HEK293 (cell line): ENCODE measurements at regions not wholly inside any gene's neighbourhood (a gene's known extent, or its start where the extent isn't known, plus 50 kb on each side); places are given as distances from the start of the nearest gene placed in this dataset.

ENCODE experiments used
- CTCF ChIA-PET: fragments of 350-600 bp; formaldehyde crosslinking; extraction: SDS; loops from one replicate; lab custom pipeline; 2021; ENCODE audit warnings: antibody characterized with exemption; lab: Yijun Ruan, JAX
- POLR2A ChIA-PET: fragments of 300-600 bp; formaldehyde crosslinking; extraction: SDS; loops from one replicate; lab custom pipeline; 2020; ENCODE audit warnings: antibody characterized with exemption, inconsistent platforms; lab: Yijun Ruan, JAX
- H3K27ac ChIP-seq: fragments of 200-500 bp; sonication (Bioruptor generic); 2 replicates; pipeline ENCODE4 v1.5.1; 2014; ENCODE audit warnings: low read depth, low read length, control low read depth, inconsistent platforms; ENCODE audit errors: extremely low read depth
- H3K36me3 ChIP-seq, 2 experiments: fragments of 200-500 bp in 1 of 2; sonication (Bioruptor generic) in 1 of 2; 1 replicate in 1 of 2; 2 replicates in 1 of 2; pipeline ENCODE4 v1.5.1; 2014 to 2017; ENCODE audit warnings: inconsistent platforms in 2 of 2, low read length in 2 of 2; ENCODE audit not compliant: control insufficient read depth in 2 of 2, insufficient read depth in 1 of 2
- H3K4me1 ChIP-seq: fragments of 200-500 bp; sonication (Bioruptor generic); 2 replicates; pipeline ENCODE4 v1.5.1; 2014; ENCODE audit warnings: mild to moderate bottlenecking, low read length, inconsistent platforms; ENCODE audit not compliant: control insufficient read depth, insufficient read depth
- H3K4me3 ChIP-seq: 2 replicates; pipeline ENCODE4 v1.5.1; 2011; ENCODE audit warnings: low read depth, mild to moderate bottlenecking, control low read depth, low read length, moderate library complexity
- H3K9me3 ChIP-seq: fragments of 200-500 bp; sonication (Bioruptor generic); 2 replicates; pipeline ENCODE4 v1.5.1; 2014; ENCODE audit warnings: low read depth, low read length, inconsistent platforms; ENCODE audit not compliant: control insufficient read depth, insufficient read depth
- FEZF1 ChIP-seq: fragments of 450-650 bp; formaldehyde crosslinking; IDR thresholded peaks from 2 replicates; pipeline ENCODE4 v1.5.1; 2016; ENCODE audit warnings: missing biosample characterization, missing genetic modification characterization
- KLF1 ChIP-seq: fragments of 450-650 bp; formaldehyde crosslinking; IDR thresholded peaks from 2 replicates; pipeline ENCODE4 v1.5.1; 2016; ENCODE audit warnings: missing biosample characterization, missing genetic modification characterization
- KLF10 ChIP-seq: fragments of 450-650 bp; IDR thresholded peaks from 2 replicates; pipeline ENCODE4 v1.5.1; 2018; ENCODE audit warnings: missing biosample characterization, mild to moderate bottlenecking, missing genetic modification characterization
- KLF17 ChIP-seq: fragments of 450-650 bp; formaldehyde crosslinking; IDR thresholded peaks from 2 replicates; pipeline ENCODE4 v1.5.1; 2016; ENCODE audit warnings: missing biosample characterization, missing genetic modification characterization
- MYNN ChIP-seq: fragments of 450-650 bp; formaldehyde crosslinking; IDR thresholded peaks from 2 replicates; pipeline ENCODE4 v1.5.1; 2016; ENCODE audit warnings: missing biosample characterization, missing genetic modification characterization, borderline replicate concordance
- SALL2 ChIP-seq: fragments of 450-650 bp; formaldehyde crosslinking; IDR thresholded peaks from 2 replicates; pipeline ENCODE4 v1.5.0; 2017; ENCODE audit warnings: missing biosample characterization, mild to moderate bottlenecking, missing genetic modification characterization, borderline replicate concordance
- ZBTB17 ChIP-seq: fragments of 450-650 bp; formaldehyde crosslinking; IDR thresholded peaks from 2 replicates; pipeline ENCODE4 v1.5.1; 2016; ENCODE audit warnings: missing biosample characterization, missing genetic modification characterization
- ZBTB21 ChIP-seq: fragments of 450-650 bp; formaldehyde crosslinking; IDR thresholded peaks from 2 replicates; pipeline ENCODE4 v1.5.1; 2017; ENCODE audit warnings: missing biosample characterization, missing genetic modification characterization
- ZBTB48 ChIP-seq: fragments of 450-650 bp; formaldehyde crosslinking; IDR thresholded peaks from 2 replicates; pipeline ENCODE4 v1.5.1; 2016; ENCODE audit warnings: missing biosample characterization, missing genetic modification characterization
- ZNF157 ChIP-seq: fragments of 450-650 bp; formaldehyde crosslinking; IDR thresholded peaks from 2 replicates; pipeline ENCODE4 v1.5.1; 2016; ENCODE audit warnings: missing biosample characterization, missing genetic modification characterization
- ZNF169 ChIP-seq: fragments of 450-650 bp; formaldehyde crosslinking; IDR thresholded peaks from 2 replicates; pipeline ENCODE4 v1.5.1; 2016; ENCODE audit warnings: missing biosample characterization, missing genetic modification characterization
- ZNF24 ChIP-seq: fragments of 450-650 bp; formaldehyde crosslinking; IDR thresholded peaks from 2 replicates; pipeline ENCODE4 v1.5.1; 2016; ENCODE audit warnings: missing biosample characterization, missing genetic modification characterization
- ZNF311 ChIP-seq: fragments of 450-650 bp; formaldehyde crosslinking; IDR thresholded peaks from 2 replicates; pipeline ENCODE4 v1.5.1; 2017; ENCODE audit warnings: missing biosample characterization, missing genetic modification characterization, borderline replicate concordance
- ZNF416 ChIP-seq: fragments of 450-650 bp; formaldehyde crosslinking; IDR thresholded peaks from 2 replicates; pipeline ENCODE4 v1.5.1; 2016; ENCODE audit warnings: missing biosample characterization, missing genetic modification characterization
- ZNF521 ChIP-seq: fragments of 450-650 bp; formaldehyde crosslinking; IDR thresholded peaks from 2 replicates; pipeline ENCODE4 v1.5.1; 2017; ENCODE audit warnings: missing biosample characterization, mild to moderate bottlenecking, missing genetic modification characterization
- ZNF621 ChIP-seq: fragments of 450-650 bp; formaldehyde crosslinking; IDR thresholded peaks from 2 replicates; pipeline ENCODE4 v1.5.1; 2017; ENCODE audit warnings: missing biosample characterization, missing genetic modification characterization
- ZNF654 ChIP-seq: fragments of 450-650 bp; formaldehyde crosslinking; IDR thresholded peaks from 2 replicates; pipeline ENCODE4 v1.5.1; 2016; ENCODE audit warnings: low read depth, missing biosample characterization, missing genetic modification characterization
- ZNF658 ChIP-seq: fragments of 450-650 bp; formaldehyde crosslinking; IDR thresholded peaks from 2 replicates; pipeline ENCODE4; 2016; ENCODE audit warnings: missing biosample characterization, missing genetic modification characterization
- ZNF660 ChIP-seq: fragments of 450-650 bp; IDR thresholded peaks from 2 replicates; pipeline ENCODE4 v1.5.1; 2018; ENCODE audit warnings: missing biosample characterization, mild to moderate bottlenecking, missing genetic modification characterization
- ZNF670 ChIP-seq: fragments of 450-650 bp; formaldehyde crosslinking; IDR thresholded peaks from 2 replicates; pipeline ENCODE4 v1.5.1; 2016; ENCODE audit warnings: missing biosample characterization, missing genetic modification characterization, low read depth
- ZNF777 ChIP-seq: fragments of 450-650 bp; formaldehyde crosslinking; IDR thresholded peaks from 2 replicates; pipeline ENCODE4 v1.5.1; 2017; ENCODE audit warnings: missing biosample characterization, missing genetic modification characterization, borderline replicate concordance
- ZNF785 ChIP-seq: fragments of 450-650 bp; formaldehyde crosslinking; IDR thresholded peaks from 2 replicates; pipeline ENCODE4 v1.5.1; 2016; ENCODE audit warnings: missing biosample characterization, missing genetic modification characterization
- TF ChIP-seq, protein P1 (sequence below): fragments of 450-650 bp; formaldehyde crosslinking; IDR thresholded peaks from 2 replicates; pipeline ENCODE4; 2016; ENCODE audit warnings: missing biosample characterization, missing genetic modification characterization
- TF ChIP-seq, protein P2 (sequence below): IDR thresholded peaks from 2 replicates; pipeline ENCODE4 v1.6.1; 2011; ENCODE audit warnings: mild to moderate bottlenecking, low read depth, low read length, borderline replicate concordance
- TF ChIP-seq, protein P3 (sequence below): fragments of 450-650 bp; formaldehyde crosslinking; IDR thresholded peaks from 2 replicates; pipeline ENCODE4 v1.5.1; 2017; ENCODE audit warnings: missing biosample characterization, missing genetic modification characterization

GRCh38 chr18:61690418-61691138 lies 202.2 kb downstream of the RNF152 start:
- Histone ChIP-seq H3K36me3 (no peaks in the 10 kb centered on the region), H3K4me1 (no peaks in the 10 kb centered on the region), H3K4me3 (no peak overlapping the region), H3K27ac (no peak overlapping the region), H3K9me3 (no peaks in the 10 kb centered on the region)
- ChIA-PET CTCF (no interaction called here), POLR2A (no interaction called here)
- TF ChIP-seq KLF17 (no peak), ZNF785 (tag by site-specific recombination) (no peak), ZNF621 (no peak)
- TF ChIP-seq, protein P1, sequence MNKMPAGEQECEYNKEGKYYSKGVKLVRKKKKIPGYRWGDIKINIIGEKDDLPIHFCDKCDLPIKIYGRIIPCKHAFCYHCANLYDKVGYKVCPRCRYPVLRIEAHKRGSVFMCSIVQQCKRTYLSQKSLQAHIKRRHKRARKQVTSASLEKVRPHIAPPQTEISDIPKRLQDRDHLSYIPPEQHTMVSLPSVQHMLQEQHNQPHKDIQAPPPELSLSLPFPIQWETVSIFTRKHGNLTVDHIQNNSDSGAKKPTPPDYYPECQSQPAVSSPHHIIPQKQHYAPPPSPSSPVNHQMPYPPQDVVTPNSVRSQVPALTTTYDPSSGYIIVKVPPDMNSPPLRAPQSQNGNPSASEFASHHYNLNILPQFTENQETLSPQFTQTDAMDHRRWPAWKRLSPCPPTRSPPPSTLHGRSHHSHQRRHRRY (tag by site-specific recombination), result no peak

GRCh38 chr18:61687317-61687716 lies 205.5 kb downstream of the RNF152 start:
- H3K4me3 ChIP-seq, result no peak overlapping the region
- TF ChIP-seq ZNF521 (no peak), KLF10 (tag by site-specific recombination) (no peak), ZBTB21 (tag by site-specific recombination) (no peak), ZNF24 (tag by site-specific recombination) (no peak), ZNF658 (tag by site-specific recombination) (no peak)
- H3K4me1 ChIP-seq, result no peaks in the 10 kb centered on the region
- H3K9me3 ChIP-seq, result no peaks in the 10 kb centered on the region
- no peaks in the 10 kb centered on the region for H3K36me3 ChIP-seq
- CTCF ChIA-PET, result no interaction called here
- POLR2A ChIA-PET, result no interaction called here
- H3K27ac ChIP-seq, result no peak overlapping the region

- H3K27ac ChIP-seq, result no peak overlapping the region
- no peaks in the 10 kb centered on the region for H3K9me3 ChIP-seq
- no peak overlapping the region for H3K4me3 ChIP-seq
- POLR2A ChIA-PET, result no interaction called here
- H3K36me3 ChIP-seq, result no peaks in the 10 kb centered on the region
- no peaks in the 10 kb centered on the region for H3K4me1 ChIP-seq
- CTCF ChIA-PET, result no interaction called here
- TF ChIP-seq ZNF416 (no peak), ZBTB48 (no peak), KLF1 (tag by site-specific recombination) (no peak), ZNF169 (tag by site-specific recombination) (no peak), ZNF777 (tag by site-specific recombination) (no peak), ZNF654 (tag by site-specific recombination) (no peak), SALL2 (tag by site-specific recombination) (no peak), MYNN (no peak)
These were observed 209.0 kb downstream of the RNF152 start for GRCh38 chr18:61683856-61684255.

- TF ChIP-seq, protein P2, sequence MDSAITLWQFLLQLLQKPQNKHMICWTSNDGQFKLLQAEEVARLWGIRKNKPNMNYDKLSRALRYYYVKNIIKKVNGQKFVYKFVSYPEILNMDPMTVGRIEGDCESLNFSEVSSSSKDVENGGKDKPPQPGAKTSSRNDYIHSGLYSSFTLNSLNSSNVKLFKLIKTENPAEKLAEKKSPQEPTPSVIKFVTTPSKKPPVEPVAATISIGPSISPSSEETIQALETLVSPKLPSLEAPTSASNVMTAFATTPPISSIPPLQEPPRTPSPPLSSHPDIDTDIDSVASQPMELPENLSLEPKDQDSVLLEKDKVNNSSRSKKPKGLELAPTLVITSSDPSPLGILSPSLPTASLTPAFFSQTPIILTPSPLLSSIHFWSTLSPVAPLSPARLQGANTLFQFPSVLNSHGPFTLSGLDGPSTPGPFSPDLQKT, result no peak
- TF ChIP-seq ZNF670 (tag by site-specific recombination) (no peak), ZNF311 (no peak), ZNF660 (tag by site-specific recombination) (no peak), ZNF157 (tag by site-specific recombination) (no peak), ZBTB17 (tag by site-specific recombination) (no peak), FEZF1 (tag by site-specific recombination) (no peak)
- TF ChIP-seq, protein P3, sequence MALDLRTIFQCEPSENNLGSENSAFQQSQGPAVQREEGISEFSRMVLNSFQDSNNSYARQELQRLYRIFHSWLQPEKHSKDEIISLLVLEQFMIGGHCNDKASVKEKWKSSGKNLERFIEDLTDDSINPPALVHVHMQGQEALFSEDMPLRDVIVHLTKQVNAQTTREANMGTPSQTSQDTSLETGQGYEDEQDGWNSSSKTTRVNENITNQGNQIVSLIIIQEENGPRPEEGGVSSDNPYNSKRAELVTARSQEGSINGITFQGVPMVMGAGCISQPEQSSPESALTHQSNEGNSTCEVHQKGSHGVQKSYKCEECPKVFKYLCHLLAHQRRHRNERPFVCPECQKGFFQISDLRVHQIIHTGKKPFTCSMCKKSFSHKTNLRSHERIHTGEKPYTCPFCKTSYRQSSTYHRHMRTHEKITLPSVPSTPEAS (tag by site-specific recombination), result no peak
- TF ChIP-seq, all 188 proteins: peak for 0
- Histone ChIP-seq H3K9me3 (no peaks in the 10 kb centered on the region), H3K27ac (no peak overlapping the region), H3K36me3 (no peaks in the 10 kb centered on the region), H3K4me1 (no peaks in the 10 kb centered on the region), H3K4me3 (no peak overlapping the region)
- CTCF ChIA-PET, result no interaction called here
- POLR2A ChIA-PET, result no interaction called here
These were observed 211.7 kb downstream of the RNF152 start for GRCh38 chr18:61681065-61681464.
